ENCODE measurements at regions not wholly inside any gene's neighbourhood (a gene's known extent, or its start where the extent isn't known, plus 50 kb on each side); places are given as distances from the start of the nearest gene placed in this dataset.
"Not testable (repeated sequence)": the region's sequence is repeated elsewhere in the genome, so short reads cannot be mapped to it uniquely, and the experiment has no call there.

GRCh38 chr12:46516933-46517578, 144.5 kb upstream of the SLC38A2 start:
- no peak overlapping the region for H3K4me3 ChIP-seq (replicated peaks in 1 of 2; ENCODE audit: low read depth in 2 of 2, low read length in 2 of 2)
- TF ChIP-seq, protein P1, sequence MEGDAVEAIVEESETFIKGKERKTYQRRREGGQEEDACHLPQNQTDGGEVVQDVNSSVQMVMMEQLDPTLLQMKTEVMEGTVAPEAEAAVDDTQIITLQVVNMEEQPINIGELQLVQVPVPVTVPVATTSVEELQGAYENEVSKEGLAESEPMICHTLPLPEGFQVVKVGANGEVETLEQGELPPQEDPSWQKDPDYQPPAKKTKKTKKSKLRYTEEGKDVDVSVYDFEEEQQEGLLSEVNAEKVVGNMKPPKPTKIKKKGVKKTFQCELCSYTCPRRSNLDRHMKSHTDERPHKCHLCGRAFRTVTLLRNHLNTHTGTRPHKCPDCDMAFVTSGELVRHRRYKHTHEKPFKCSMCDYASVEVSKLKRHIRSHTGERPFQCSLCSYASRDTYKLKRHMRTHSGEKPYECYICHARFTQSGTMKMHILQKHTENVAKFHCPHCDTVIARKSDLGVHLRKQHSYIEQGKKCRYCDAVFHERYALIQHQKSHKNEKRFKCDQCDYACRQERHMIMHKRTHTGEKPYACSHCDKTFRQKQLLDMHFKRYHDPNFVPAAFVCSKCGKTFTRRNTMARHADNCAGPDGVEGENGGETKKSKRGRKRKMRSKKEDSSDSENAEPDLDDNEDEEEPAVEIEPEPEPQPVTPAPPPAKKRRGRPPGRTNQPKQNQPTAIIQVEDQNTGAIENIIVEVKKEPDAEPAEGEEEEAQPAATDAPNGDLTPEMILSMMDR (IDR thresholded peaks at IDR 0.05; ENCODE audit: low read depth, low read length): no peak
- DNase-seq (ENCODE audit: low read depth in 2 of 2): no peak

DNA sequence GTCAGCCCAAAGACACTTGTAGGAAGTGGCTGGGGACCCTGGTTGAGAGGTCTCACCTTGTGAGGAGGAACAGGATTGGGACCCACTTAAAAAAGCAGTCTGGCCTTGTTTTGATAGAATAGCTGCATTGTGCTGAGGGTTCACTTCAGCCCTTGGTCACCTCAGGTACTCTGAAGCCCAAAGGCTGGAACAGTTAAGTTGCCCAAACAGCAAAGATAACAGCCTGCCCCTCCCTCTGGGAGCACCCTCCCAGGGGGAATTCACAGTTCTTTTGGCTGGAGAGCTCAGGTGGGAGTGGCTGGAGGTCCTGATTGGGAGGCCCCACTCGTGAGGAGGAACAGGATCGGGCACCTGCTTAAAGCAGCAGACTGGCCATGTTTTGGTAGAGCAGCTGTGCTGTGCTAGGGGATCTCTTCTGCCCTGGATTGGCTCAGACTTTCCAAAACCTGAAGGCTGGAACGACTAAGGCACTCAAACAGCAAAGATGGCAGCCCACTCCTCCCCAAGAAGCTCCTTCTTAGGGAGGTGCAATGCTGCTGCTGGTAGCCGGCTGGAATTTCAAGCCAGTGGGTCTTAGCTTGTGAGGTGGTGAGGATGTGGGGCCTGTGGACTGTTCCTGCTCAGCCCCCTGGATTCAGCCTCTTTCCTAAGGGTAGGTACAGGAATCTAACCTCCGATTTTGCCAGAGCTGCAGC, 143.8 kb upstream of the SLC38A2 start:
- TF ChIP-seq, protein P1 (IDR thresholded peaks at IDR 0.05; ENCODE audit: low read depth, low read length): no peak
- no peak for DNase-seq (ENCODE audit: low read depth in 2 of 2)
- no peak overlapping the region for H3K4me3 ChIP-seq (replicated peaks in 1 of 2; ENCODE audit: low read depth in 2 of 2, low read length in 2 of 2)

DNA sequence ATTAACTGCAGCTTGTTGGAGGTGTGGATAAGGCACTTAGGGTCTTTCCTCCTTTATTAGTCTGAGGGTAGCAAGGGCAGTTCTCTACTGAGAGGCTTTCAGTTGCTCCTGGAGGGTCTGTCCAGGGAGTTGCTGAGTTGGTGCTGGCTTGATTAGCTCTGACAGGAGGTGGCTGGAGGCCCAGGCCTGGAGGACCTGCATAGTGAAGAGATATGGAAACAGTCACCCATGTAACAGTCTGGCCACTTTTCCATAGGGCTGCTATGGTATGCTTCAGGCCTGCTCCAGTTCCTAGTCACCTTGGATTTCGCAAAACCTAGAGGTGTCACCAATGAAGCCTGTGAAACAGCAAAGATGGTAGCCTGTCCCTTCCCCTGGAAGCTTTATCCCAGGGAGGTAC, 143.3 kb upstream of the SLC38A2 start:
- TF ChIP-seq, protein P1 (IDR thresholded peaks at IDR 0.05; ENCODE audit: low read depth, low read length): no peak
- DNase-seq (ENCODE audit: low read depth in 2 of 2): no peak
- no peak overlapping the region for H3K4me3 ChIP-seq (replicated peaks in 1 of 2; ENCODE audit: low read depth in 2 of 2, low read length in 2 of 2)

DNA sequence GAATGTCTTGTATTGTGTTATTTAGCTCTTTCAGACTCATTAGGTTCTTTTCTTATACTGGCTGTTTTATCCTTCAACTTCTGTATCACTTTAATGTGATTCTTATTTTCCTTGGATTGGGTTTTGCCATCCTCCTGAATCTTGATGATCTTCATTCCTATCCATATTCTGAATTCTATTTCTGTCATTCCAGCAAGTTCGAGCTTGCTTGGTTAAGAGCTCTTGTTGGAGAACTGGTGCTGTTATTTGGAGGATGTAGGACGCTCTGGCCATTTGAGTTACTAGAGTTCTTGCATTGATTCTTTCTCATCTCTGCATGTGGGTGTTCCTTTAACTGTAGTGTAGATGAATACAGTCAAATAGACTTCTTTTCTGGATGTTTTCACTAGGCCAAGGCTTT, 142.3 kb upstream of the SLC38A2 start:
- H3K4me3 ChIP-seq (replicated peaks in 1 of 2; ENCODE audit: low read depth in 2 of 2, low read length in 2 of 2): no peak overlapping the region
- DNase-seq (ENCODE audit: low read depth in 2 of 2): no peak
- TF ChIP-seq, protein P1 (IDR thresholded peaks at IDR 0.05; ENCODE audit: low read depth, low read length): no peak

- not testable (repeated sequence) for DNase-seq (ENCODE audit: low read depth in 2 of 2); H3K4me3 ChIP-seq (replicated peaks in 1 of 2; ENCODE audit: low read depth in 2 of 2, low read length in 2 of 2)
Measured at GRCh38 chr12:46510257-46510656, 137.7 kb upstream of the SLC38A2 start.

- TF ChIP-seq, protein P1 (IDR thresholded peaks at IDR 0.05; ENCODE audit: low read depth, low read length): no peak
- no peak for DNase-seq (ENCODE audit: low read depth in 2 of 2)
- no peak overlapping the region for H3K4me3 ChIP-seq (replicated peaks in 1 of 2; ENCODE audit: low read depth in 2 of 2, low read length in 2 of 2)
Measured at GRCh38 chr12:46509135-46509534, 136.6 kb upstream of the SLC38A2 start.

GRCh38 chr12:46508651-46509050, 136.1 kb upstream of the SLC38A2 start:
- no peak for DNase-seq (ENCODE audit: low read depth in 2 of 2)
- H3K4me3 ChIP-seq (replicated peaks in 1 of 2; ENCODE audit: low read depth in 2 of 2, low read length in 2 of 2): no peak overlapping the region
- TF ChIP-seq, protein P1 (IDR thresholded peaks at IDR 0.05; ENCODE audit: low read depth, low read length): no peak

Measured in cardiac fibroblast (primary cell).